ENCODE measurements at regions not wholly inside any gene's neighbourhood (a gene's known extent, or its start where the extent isn't known, plus 50 kb on each side); places are given as distances from the start of the nearest gene placed in this dataset.

DNA sequence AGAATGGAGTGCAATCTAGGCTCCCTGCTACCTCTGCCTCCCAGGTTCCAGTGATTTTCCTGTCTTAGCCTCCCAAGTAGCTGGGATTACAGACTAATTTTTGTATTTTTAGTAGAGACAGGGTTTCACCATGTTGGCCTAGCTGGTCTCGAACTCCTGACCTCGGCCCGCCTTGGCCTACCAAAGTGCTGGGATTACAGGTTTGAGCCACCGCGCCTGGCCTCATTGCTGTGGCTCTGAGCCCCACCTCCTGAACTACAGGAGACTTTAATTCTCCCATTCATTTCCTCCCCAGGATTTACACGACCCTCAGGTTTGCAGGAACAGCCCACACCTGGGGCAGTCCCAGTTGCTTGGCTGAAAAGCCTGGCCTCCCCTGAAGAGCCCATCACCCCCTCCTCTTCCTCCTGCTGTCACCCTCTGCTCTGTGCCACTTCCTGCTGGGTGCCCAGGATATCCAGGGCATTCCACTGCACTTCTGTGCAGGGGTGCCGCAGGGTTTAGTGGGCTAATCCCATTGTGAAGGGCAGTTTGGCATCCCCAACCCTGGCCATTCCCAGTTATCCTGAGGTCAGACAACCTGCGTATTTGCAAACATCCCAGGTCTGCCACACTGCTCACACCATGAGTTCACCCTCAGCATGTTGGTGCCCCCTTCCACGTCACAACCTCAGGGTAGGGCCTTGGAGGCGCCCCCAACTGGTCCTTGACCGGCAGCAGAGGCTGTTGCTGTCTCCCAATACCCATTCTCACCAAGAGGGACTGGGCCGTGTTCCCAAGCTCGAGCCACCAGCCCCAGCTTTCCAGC, 265.0 kb upstream of the IRX4 start:
- DNase-seq (ENCODE audit: low read depth, low spot score) (no peak), FAIRE-seq (no peak)
- Histone ChIP-seq H3K27me3 (ENCODE audit: control insufficient read depth in 2 of 2, insufficient read depth in 2 of 2, low read length in 2 of 2) (no peaks in the 10 kb centered on the region), H3K4me1 (ENCODE audit: control insufficient read depth, extremely low read depth, insufficient read depth, low read length) (no peaks in the 10 kb centered on the region), H3K9ac (replicated peaks; ENCODE audit: extremely low read depth, insufficient read depth, low read length) (no peak overlapping the region), H3K4me3 (replicated peaks in 1 of 3; ENCODE audit: insufficient read depth in 1 of 3, low read depth in 1 of 3, low read length in 3 of 3) (no peak overlapping the region), H4K20me1 (replicated peaks; ENCODE audit: control insufficient read depth, extremely low read depth, insufficient read depth, low read length) (no peaks in the 10 kb centered on the region), H3K79me2 (ENCODE audit: control insufficient read depth, insufficient read depth, low read length) (no peaks in the 10 kb centered on the region), H3K9me1 (replicated peaks; ENCODE audit: control insufficient read depth, extremely low read depth, insufficient read depth, low read length) (no peaks in the 10 kb centered on the region), H3K27ac (ENCODE audit: insufficient read depth, low read depth, low read length) (no peak overlapping the region), H3K4me2 (ENCODE audit: insufficient read depth, low read length) (no peak overlapping the region), H3K36me3 (ENCODE audit: control insufficient read depth in 2 of 2, extremely low read depth in 1 of 2, insufficient read depth in 2 of 2, low read length in 2 of 2) (no peaks in the 10 kb centered on the region), H2AFZ (ENCODE audit: low read depth, low read length) (no peak overlapping the region), H3K9me3 (replicated peaks; ENCODE audit: control insufficient read depth, insufficient read depth, low read length) (peaks cover 4% of the 10 kb centered on the region)
- ChIA-PET POLR2A (no interaction called here), CTCF (no interaction called here)
- no TSS peak for BruUV-seq (replicated peaks)
- intact Hi-C loops (cut with micrococcal nuclease), result no loop called here
- TF ChIP-seq, protein P1, sequence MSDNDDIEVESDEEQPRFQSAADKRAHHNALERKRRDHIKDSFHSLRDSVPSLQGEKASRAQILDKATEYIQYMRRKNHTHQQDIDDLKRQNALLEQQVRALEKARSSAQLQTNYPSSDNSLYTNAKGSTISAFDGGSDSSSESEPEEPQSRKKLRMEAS (IDR thresholded peaks at IDR 0.05; ENCODE audit: insufficient read depth, insufficient read length), result no peak
- no peak for TF ChIP-seq POLR2A (IDR thresholded peaks at IDR 0.05; ENCODE audit: low read depth, low read length)
- TF ChIP-seq EZH2 (IDR thresholded peaks at IDR 0.05; ENCODE audit: borderline replicate concordance, low read depth, low read length, severe bottlenecking), result no peak
- TF ChIP-seq CTCF (IDR thresholded peaks at IDR 0.05; ENCODE audit: extremely low read depth in 1 of 2, insufficient read depth in 1 of 2, low read depth in 1 of 2, low read length in 2 of 2), result no peak
- no peak for TF ChIP-seq MYC (IDR thresholded peaks at IDR 0.05; ENCODE audit: low read depth, low read length)
- TF ChIP-seq POLR2AphosphoS5 (IDR thresholded peaks at IDR 0.05; ENCODE audit: insufficient read depth, low read depth, low read length), result no peak
- no peak for TF ChIP-seq JUN (IDR thresholded peaks at IDR 0.05; ENCODE audit: borderline replicate concordance, insufficient read depth, insufficient read length, low read depth)
- TF ChIP-seq GATA2 (IDR thresholded peaks at IDR 0.05; ENCODE audit: insufficient read depth, insufficient read length, low read depth, low read length), result no peak
- no peak for TF ChIP-seq FOS (IDR thresholded peaks at IDR 0.05; ENCODE audit: borderline replicate concordance, insufficient read depth, low read length)
- dilution Hi-C loops (cut with MboI; ENCODE audit: extremely low pct_ligation_motif_present, low sequenced_read_pairs), result no loop called here

All from endothelial cell of umbilical vein (primary cell).